Activated naive CD4-positive, alpha-beta T cell treated with anti-CD3 and anti-CD28 coated beads, Interleukin-2, amount 50 U/mL, for 72 hours (primary cell): ENCODE measurements at regions not wholly inside any gene's neighbourhood (a gene's known extent, or its start where the extent isn't known, plus 50 kb on each side); places are given as distances from the start of the nearest gene placed in this dataset.
"Not testable (repeated sequence)": the region's sequence is repeated elsewhere in the genome, so short reads cannot be mapped to it uniquely, and the experiment has no call there.

Source experiments
- ATAC-seq, 2 donors: fragments of 150-1000 bp; cut with Tn5 transposase; 2 replicates each; pipeline ENCODE4 v1.10.0; 2021; ENCODE audit warnings: mild to moderate bottlenecking in 2 of 2, moderate library complexity in 2 of 2
- DNase-seq, 2 donors: peaks; one replicate each; pipeline ENCODE4 v3.0.0; 2021 to 2022; ENCODE audit warnings: low spot score in 2 of 2
- H3K27ac Mint-ChIP-seq, 2 donors: one replicate each; pipeline ENCODE4 v1.8.0; 2022; ENCODE audit warnings: mild to moderate bottlenecking in 2 of 2, mixed read lengths in 2 of 2
- H3K36me3 Mint-ChIP-seq, 2 donors: one replicate each; pipeline ENCODE4 v1.8.0; 2022; ENCODE audit warnings: mixed read lengths in 2 of 2
- H3K9me3 Mint-ChIP-seq, 2 donors: one replicate each; pipeline ENCODE4 v1.8.0; 2022; ENCODE audit warnings: mixed read lengths in 2 of 2

GRCh38 chr15:38002883-38003477 is 68.5 kb downstream of the TMCO5A start:
- ATAC-seq (no peak), DNase-seq (no peak)
- H3K27ac Mint-ChIP-seq, result no peak overlapping the region
- peaks cover 0 to 23% of the 10 kb centered on the region in 2 donors for H3K36me3 Mint-ChIP-seq
- H3K9me3 Mint-ChIP-seq, result peaks cover 8 to 26% of the 10 kb centered on the region in 2 donors

GRCh38 chr15:38004218-38004861 is 69.9 kb downstream of the TMCO5A start:
- H3K9me3 Mint-ChIP-seq, result peaks cover 8 to 23% of the 10 kb centered on the region in 2 donors
- peaks cover 0 to 20% of the 10 kb centered on the region in 2 donors for H3K36me3 Mint-ChIP-seq
- H3K27ac Mint-ChIP-seq, result no peak overlapping the region
- ATAC-seq (no peak), DNase-seq (no peak)

GRCh38 chr15:38005953-38006808 is 71.7 kb downstream of the TMCO5A start:
- ATAC-seq (no peak), DNase-seq (no peak)
- H3K36me3 Mint-ChIP-seq, result peaks cover 0 to 17% of the 10 kb centered on the region in 2 donors
- H3K9me3 Mint-ChIP-seq, result peaks cover 8 to 22% of the 10 kb centered on the region in 2 donors
- no peak overlapping the region for H3K27ac Mint-ChIP-seq

GRCh38 chr15:38010395-38010794 is 76.0 kb downstream of the TMCO5A start:
- Mint-ChIP-seq H3K9me3 (no peaks in the 10 kb centered on the region), H3K36me3 (no peaks in the 10 kb centered on the region), H3K27ac (no peak overlapping the region)
- ATAC-seq, result no peak
- no peak for DNase-seq

GRCh38 chr15:38012894-38013293 is 78.5 kb downstream of the TMCO5A start:
- no peaks in the 10 kb centered on the region for H3K36me3 Mint-ChIP-seq
- DNase-seq (no peak), ATAC-seq (no peak)
- no peak overlapping the region for H3K27ac Mint-ChIP-seq
- H3K9me3 Mint-ChIP-seq, result no peaks in the 10 kb centered on the region

GRCh38 chr15:38017721-38018120 is 83.3 kb downstream of the TMCO5A start:
- Mint-ChIP-seq H3K36me3 (no peaks in the 10 kb centered on the region), H3K9me3 (no peaks in the 10 kb centered on the region), H3K27ac (no peak overlapping the region)
- ATAC-seq (no peak), DNase-seq (no peak)

- no peak overlapping the region for H3K27ac Mint-ChIP-seq
- no peak for DNase-seq
- ATAC-seq, result no peak
- H3K9me3 Mint-ChIP-seq, result no peaks in the 10 kb centered on the region
- no peaks in the 10 kb centered on the region for H3K36me3 Mint-ChIP-seq
Measured at GRCh38 chr15:38019066-38019465, 84.6 kb downstream of the TMCO5A start.

- DNase-seq (no peak), ATAC-seq (no peak)
- peaks cover 0 to 4% of the 10 kb centered on the region in 2 donors for H3K9me3 Mint-ChIP-seq
- no peaks in the 10 kb centered on the region for H3K36me3 Mint-ChIP-seq
- no peak overlapping the region for H3K27ac Mint-ChIP-seq
Measured at GRCh38 chr15:38021259-38021658, 86.8 kb downstream of the TMCO5A start.

GRCh38 chr15:38024293-38025091 is 90.1 kb downstream of the TMCO5A start:
- Mint-ChIP-seq H3K36me3 (no peaks in the 10 kb centered on the region), H3K9me3 (peaks cover 0 to 4% of the 10 kb centered on the region in 2 donors), H3K27ac (no peak overlapping the region)
- DNase-seq, result no peak
- no peak for ATAC-seq

- not testable (repeated sequence) for ATAC-seq, H3K27ac Mint-ChIP-seq, H3K36me3 Mint-ChIP-seq, H3K9me3 Mint-ChIP-seq, DNase-seq
Measured at GRCh38 chr15:38025656-38026055, 91.2 kb downstream of the TMCO5A start.

GRCh38 chr15:38028869-38029268 is 94.4 kb downstream of the TMCO5A start:
- no peak for ATAC-seq
- no peak for DNase-seq
- Mint-ChIP-seq H3K36me3 (no peaks in the 10 kb centered on the region), H3K9me3 (peaks cover 4 to 7% of the 10 kb centered on the region in 2 donors), H3K27ac (no peak overlapping the region)

- Mint-ChIP-seq H3K27ac (no peak overlapping the region), H3K36me3 (no peaks in the 10 kb centered on the region), H3K9me3 (peaks cover 4 to 7% of the 10 kb centered on the region in 2 donors)
- no peak for DNase-seq
- no peak for ATAC-seq
Measured at GRCh38 chr15:38029736-38030135, 95.3 kb downstream of the TMCO5A start.

GRCh38 chr15:38030609-38031008 is 96.2 kb downstream of the TMCO5A start:
- DNase-seq (no peak), ATAC-seq (no peak)
- H3K27ac Mint-ChIP-seq, result no peak overlapping the region
- H3K9me3 Mint-ChIP-seq, result peaks cover 4 to 7% of the 10 kb centered on the region in 2 donors
- H3K36me3 Mint-ChIP-seq, result no peaks in the 10 kb centered on the region

GRCh38 chr15:38035701-38036100 is 101.3 kb downstream of the TMCO5A start:
- DNase-seq (no peak), ATAC-seq (no peak)
- H3K27ac Mint-ChIP-seq, result no peak overlapping the region
- H3K9me3 Mint-ChIP-seq, result peaks cover 5 to 7% of the 10 kb centered on the region in 2 donors
- no peaks in the 10 kb centered on the region for H3K36me3 Mint-ChIP-seq

- Mint-ChIP-seq H3K9me3 (peaks cover 0 to 5% of the 10 kb centered on the region in 2 donors), H3K27ac (no peak overlapping the region), H3K36me3 (no peaks in the 10 kb centered on the region)
- DNase-seq (no peak), ATAC-seq (no peak)
Measured at GRCh38 chr15:38036790-38037338, 102.4 kb downstream of the TMCO5A start.

- peaks cover 0 to 5% of the 10 kb centered on the region in 2 donors for H3K9me3 Mint-ChIP-seq
- no peak for ATAC-seq
Measured at GRCh38 chr15:38038659-38039442, 104.4 kb downstream of the TMCO5A start.

More at GRCh38 chr15:38038659-38039442, 104.4 kb downstream of the TMCO5A start:
- DNase-seq, result no peak
- H3K36me3 Mint-ChIP-seq, result no peaks in the 10 kb centered on the region
- H3K27ac Mint-ChIP-seq, result no peak overlapping the region
